SK-N-SH treated with all-trans-retinoic acid at 6 μM for 48 hours (cell line): ENCODE measurements at regions not wholly inside any gene's neighbourhood (a gene's known extent, or its start where the extent isn't known, plus 50 kb on each side); places are given as distances from the start of the nearest gene placed in this dataset.

Source experiments
- ISL1 ChIP-seq: fragments of 250-450 bp; sonication (Bioruptor Pico); IDR thresholded peaks from 2 replicates; pipeline ENCODE4 v2.1.2; 2022; ENCODE audit warnings: mild to moderate bottlenecking, moderate library complexity
- PATZ1 ChIP-seq: fragments of 250-450 bp; sonication (Bioruptor Pico); IDR thresholded peaks from 2 replicates; pipeline ENCODE4 v1.8.0; 2020; ENCODE audit warnings: mild to moderate bottlenecking, moderate library complexity, borderline replicate concordance
- ZFP3 ChIP-seq: fragments of 250-450 bp; sonication (Bioruptor Pico); IDR thresholded peaks from 2 replicates; pipeline ENCODE4 v1.5.0; 2020; ENCODE audit warnings: mild to moderate bottlenecking, moderate library complexity

- no peak for TF ChIP-seq ISL1 (CRISPR knock-in tag)
- no peak for TF ChIP-seq PATZ1 (CRISPR knock-in tag)
- TF ChIP-seq ZFP3 (CRISPR knock-in tag): no peak
These were observed 201.1 kb downstream of the IRX1 start for GRCh38 chr5:3796736-3797135.
